GM23338 (cell line): ENCODE measurements at regions not wholly inside any gene's neighbourhood (a gene's known extent, or its start where the extent isn't known, plus 50 kb on each side); places are given as distances from the start of the nearest gene placed in this dataset.
A peak's percentile ranks its signal among the peaks of the same experiment; 100 is the strongest.

Experiments
- ATAC-seq: fragments of 200-7000 bp; cut with Tn5 transposase; 3 replicates; pipeline ENCODE4 v1.9.1; 2020
- DNase-seq: peaks from one replicate; pipeline ENCODE4 v3.0.0-alpha.2; 2015; ENCODE audit warnings: low spot score
- H2AFZ ChIP-seq: fragments of 200-600 bp; sonication (generic); 2 replicates; pipeline ENCODE4 v1.8.0; 2016; ENCODE audit warnings: antibody characterized with exemption, mild to moderate bottlenecking, moderate library complexity
- H3F3A ChIP-seq: fragments of 200-600 bp; sonication (generic); replicated peaks from 2 replicates; pipeline ENCODE4 v1.8.0; 2017; ENCODE audit warnings: antibody characterized with exemption, mixed run types, low read depth
- H3K27ac ChIP-seq: fragments of 200-600 bp; sonication (generic); 2 replicates; pipeline ENCODE4 v1.6.1; 2016; ENCODE audit warnings: low read depth
- H3K27me3 ChIP-seq: fragments of 200-600 bp; sonication (generic); 2 replicates; pipeline ENCODE4 v1.8.0; 2016; ENCODE audit warnings: mild to moderate bottlenecking, mixed run types, moderate library complexity; ENCODE audit not compliant: insufficient read depth
- H3K36me3 ChIP-seq: fragments of 200-600 bp; sonication (generic); 2 replicates; pipeline ENCODE4 v1.8.0; 2016; ENCODE audit warnings: mild to moderate bottlenecking; ENCODE audit not compliant: insufficient read depth
- H3K4me1 ChIP-seq: fragments of 200-600 bp; sonication (generic); 2 replicates; pipeline ENCODE4 v1.8.0; 2016; ENCODE audit warnings: mild to moderate bottlenecking, moderate library complexity; ENCODE audit not compliant: insufficient read depth
- H3K4me2 ChIP-seq: fragments of 200-600 bp; sonication (generic); 2 replicates; pipeline ENCODE4 v1.7.1; 2017; ENCODE audit warnings: mixed run types
- H3K4me3 ChIP-seq: fragments of 200-600 bp; sonication (generic); 2 replicates; pipeline ENCODE4 v1.6.1; 2016; ENCODE audit warnings: mixed run types
- H3K79me2 ChIP-seq: fragments of 200-600 bp; sonication (generic); replicated peaks from 2 replicates; pipeline ENCODE4 v1.8.0; 2017; ENCODE audit warnings: mild to moderate bottlenecking; ENCODE audit not compliant: insufficient read depth
- H3K9me2 ChIP-seq: fragments of 200-600 bp; sonication (generic); 2 replicates; pipeline ENCODE4 v1.8.0; 2017; ENCODE audit not compliant: insufficient read depth
- H4K20me1 ChIP-seq: fragments of 200-600 bp; sonication (generic); replicated peaks from 2 replicates; pipeline ENCODE4 v1.8.0; 2017; ENCODE audit warnings: mild to moderate bottlenecking; ENCODE audit not compliant: insufficient read depth
- H3K27ac Mint-ChIP-seq: 2 replicates; pipeline ENCODE4 v1.8.0; 2020; ENCODE audit warnings: inconsistent platforms, mild to moderate bottlenecking, moderate library complexity, mixed read lengths
- H3K27me3 Mint-ChIP-seq: 3 replicates; pipeline ENCODE4 v1.8.0; 2022; ENCODE audit warnings: low read depth, mild to moderate bottlenecking, moderate library complexity, mixed read lengths, inconsistent platforms; ENCODE audit not compliant: insufficient read depth, poor library complexity
- H3K36me3 Mint-ChIP-seq: 3 replicates; pipeline ENCODE4 v1.8.0; 2021; ENCODE audit warnings: low read depth, mild to moderate bottlenecking, inconsistent platforms, moderate library complexity, mixed read lengths
- H3K4me1 Mint-ChIP-seq: 3 replicates; pipeline ENCODE4 v1.8.0; 2020; ENCODE audit warnings: mild to moderate bottlenecking, inconsistent platforms, mixed read lengths
- H3K4me3 Mint-ChIP-seq: 3 replicates; pipeline ENCODE4 v1.8.0; 2021; ENCODE audit warnings: moderate library complexity, mild to moderate bottlenecking, inconsistent platforms, mixed read lengths
- H3K9me3 Mint-ChIP-seq: 3 replicates; pipeline ENCODE4 v1.8.0; 2020; ENCODE audit warnings: moderate library complexity, mild to moderate bottlenecking, inconsistent platforms, mixed read lengths
- CREB1 ChIP-seq: fragments of 250-450 bp; sonication (Bioruptor Pico); IDR thresholded peaks from 2 replicates; pipeline ENCODE4 v1.5.0; 2020; ENCODE audit warnings: low read depth, mild to moderate bottlenecking, moderate library complexity
- ETS1 ChIP-seq: IDR thresholded peaks from 2 replicates; pipeline ENCODE4 v1.6.1; 2016; ENCODE audit warnings: antibody characterized with exemption
- EZH2 ChIP-seq: fragments of 200-600 bp; sonication (generic); IDR thresholded peaks from one replicate; pipeline ENCODE4 v1.8.0; 2017; ENCODE audit warnings: antibody characterized with exemption, mild to moderate bottlenecking, low read depth; ENCODE audit not compliant: unreplicated experiment
- EZH2phosphoT487 ChIP-seq: fragments of 200-600 bp; sonication (generic); IDR thresholded peaks from one replicate; pipeline ENCODE4 v1.8.1; 2018; ENCODE audit warnings: antibody characterized with exemption; ENCODE audit not compliant: unreplicated experiment
- JUNB ChIP-seq: IDR thresholded peaks from one replicate; pipeline ENCODE4 v1.6.1; 2016; ENCODE audit warnings: antibody characterized with exemption; ENCODE audit not compliant: unreplicated experiment
- NANOG ChIP-seq: IDR thresholded peaks from 2 replicates; pipeline ENCODE4 v1.6.1; 2016; ENCODE audit warnings: antibody characterized with exemption, borderline replicate concordance
- POLR2AphosphoS5 ChIP-seq: IDR thresholded peaks from 2 replicates; pipeline ENCODE4 v1.6.1; 2016; ENCODE audit warnings: antibody characterized with exemption, low read depth
- STAT1 ChIP-seq: IDR thresholded peaks from one replicate; pipeline ENCODE4 v1.6.1; 2016; ENCODE audit warnings: antibody characterized with exemption; ENCODE audit not compliant: unreplicated experiment
- ZNF114 ChIP-seq: fragments of 250-450 bp; sonication (Bioruptor Pico); IDR thresholded peaks from 2 replicates; pipeline ENCODE4 v1.5.0; 2020; ENCODE audit warnings: mild to moderate bottlenecking, moderate library complexity
- ZNF331 ChIP-seq: fragments of 250-450 bp; sonication (Bioruptor Pico); IDR thresholded peaks from 2 replicates; pipeline ENCODE4 v1.5.0; 2020; ENCODE audit warnings: low read depth, mild to moderate bottlenecking, moderate library complexity
- TF ChIP-seq, protein P1 (sequence below), 2 experiments: fragments of 200-600 bp in 1 of 2; sonication (generic) in 1 of 2; conservative IDR thresholded peaks; 2 replicates each; pipeline versions ENCODE4 v1.5.1 to v1.6.1; 2016 to 2017; ENCODE audit warnings: antibody characterized with exemption in 2 of 2, low read depth in 2 of 2, mild to moderate bottlenecking in 2 of 2, moderate library complexity in 1 of 2
- TF ChIP-seq, protein P2 (sequence below): IDR thresholded peaks from one replicate; pipeline ENCODE4 v1.6.1; 2018; ENCODE audit warnings: antibody characterized with exemption; ENCODE audit not compliant: unreplicated experiment
- TF ChIP-seq, protein P3 (sequence below): fragments of 250-450 bp; sonication (Bioruptor Pico); IDR thresholded peaks from 2 replicates; pipeline ENCODE4 v1.5.0; 2020; ENCODE audit warnings: mild to moderate bottlenecking, moderate library complexity

GRCh38 chr12:90290980-90291975 is 582.6 kb upstream of the ATP2B1 start:
- Histone ChIP-seq H3K27me3 (no peaks in the 10 kb centered on the region), H3K4me2 (no peak overlapping the region), H3F3A (no peaks in the 10 kb centered on the region), H3K4me1 (peaks cover 10% of the 10 kb centered on the region; the same call in 1 of the 2 replicates), H2AFZ (no peak overlapping the region), H3K27ac (no peak overlapping the region), H3K4me3 (no peak overlapping the region), H4K20me1 (no peaks in the 10 kb centered on the region), H3K36me3 (no peaks in the 10 kb centered on the region), H3K79me2 (no peaks in the 10 kb centered on the region), H3K9me2 (no peaks in the 10 kb centered on the region)
- peaks cover 4% of the 10 kb centered on the region for H3K27me3 Mint-ChIP-seq
- ATAC-seq (peak; percentile 86), DNase-seq (peak; percentile 72)
- H3K27ac Mint-ChIP-seq, result peak overlapping the region; percentile 41; the same call in 1 of the 2 replicates
- H3K9me3 Mint-ChIP-seq, result peaks cover 26% of the 10 kb centered on the region
- TF ChIP-seq EZH2phosphoT487, result no peak
- TF ChIP-seq, protein P1, sequence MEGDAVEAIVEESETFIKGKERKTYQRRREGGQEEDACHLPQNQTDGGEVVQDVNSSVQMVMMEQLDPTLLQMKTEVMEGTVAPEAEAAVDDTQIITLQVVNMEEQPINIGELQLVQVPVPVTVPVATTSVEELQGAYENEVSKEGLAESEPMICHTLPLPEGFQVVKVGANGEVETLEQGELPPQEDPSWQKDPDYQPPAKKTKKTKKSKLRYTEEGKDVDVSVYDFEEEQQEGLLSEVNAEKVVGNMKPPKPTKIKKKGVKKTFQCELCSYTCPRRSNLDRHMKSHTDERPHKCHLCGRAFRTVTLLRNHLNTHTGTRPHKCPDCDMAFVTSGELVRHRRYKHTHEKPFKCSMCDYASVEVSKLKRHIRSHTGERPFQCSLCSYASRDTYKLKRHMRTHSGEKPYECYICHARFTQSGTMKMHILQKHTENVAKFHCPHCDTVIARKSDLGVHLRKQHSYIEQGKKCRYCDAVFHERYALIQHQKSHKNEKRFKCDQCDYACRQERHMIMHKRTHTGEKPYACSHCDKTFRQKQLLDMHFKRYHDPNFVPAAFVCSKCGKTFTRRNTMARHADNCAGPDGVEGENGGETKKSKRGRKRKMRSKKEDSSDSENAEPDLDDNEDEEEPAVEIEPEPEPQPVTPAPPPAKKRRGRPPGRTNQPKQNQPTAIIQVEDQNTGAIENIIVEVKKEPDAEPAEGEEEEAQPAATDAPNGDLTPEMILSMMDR (conservative IDR thresholded peaks at IDR 0.05; ENCODE audit: low read depth in 2 of 2), result no peak
- TF ChIP-seq POLR2AphosphoS5, result no peak
- no peak for TF ChIP-seq ETS1
- TF ChIP-seq NANOG, result no peak
- TF ChIP-seq ZNF114 (CRISPR knock-in tag), result no peak
- no peak for TF ChIP-seq ZNF331 (CRISPR knock-in tag)
- TF ChIP-seq STAT1, result no peak
- TF ChIP-seq, protein P2, sequence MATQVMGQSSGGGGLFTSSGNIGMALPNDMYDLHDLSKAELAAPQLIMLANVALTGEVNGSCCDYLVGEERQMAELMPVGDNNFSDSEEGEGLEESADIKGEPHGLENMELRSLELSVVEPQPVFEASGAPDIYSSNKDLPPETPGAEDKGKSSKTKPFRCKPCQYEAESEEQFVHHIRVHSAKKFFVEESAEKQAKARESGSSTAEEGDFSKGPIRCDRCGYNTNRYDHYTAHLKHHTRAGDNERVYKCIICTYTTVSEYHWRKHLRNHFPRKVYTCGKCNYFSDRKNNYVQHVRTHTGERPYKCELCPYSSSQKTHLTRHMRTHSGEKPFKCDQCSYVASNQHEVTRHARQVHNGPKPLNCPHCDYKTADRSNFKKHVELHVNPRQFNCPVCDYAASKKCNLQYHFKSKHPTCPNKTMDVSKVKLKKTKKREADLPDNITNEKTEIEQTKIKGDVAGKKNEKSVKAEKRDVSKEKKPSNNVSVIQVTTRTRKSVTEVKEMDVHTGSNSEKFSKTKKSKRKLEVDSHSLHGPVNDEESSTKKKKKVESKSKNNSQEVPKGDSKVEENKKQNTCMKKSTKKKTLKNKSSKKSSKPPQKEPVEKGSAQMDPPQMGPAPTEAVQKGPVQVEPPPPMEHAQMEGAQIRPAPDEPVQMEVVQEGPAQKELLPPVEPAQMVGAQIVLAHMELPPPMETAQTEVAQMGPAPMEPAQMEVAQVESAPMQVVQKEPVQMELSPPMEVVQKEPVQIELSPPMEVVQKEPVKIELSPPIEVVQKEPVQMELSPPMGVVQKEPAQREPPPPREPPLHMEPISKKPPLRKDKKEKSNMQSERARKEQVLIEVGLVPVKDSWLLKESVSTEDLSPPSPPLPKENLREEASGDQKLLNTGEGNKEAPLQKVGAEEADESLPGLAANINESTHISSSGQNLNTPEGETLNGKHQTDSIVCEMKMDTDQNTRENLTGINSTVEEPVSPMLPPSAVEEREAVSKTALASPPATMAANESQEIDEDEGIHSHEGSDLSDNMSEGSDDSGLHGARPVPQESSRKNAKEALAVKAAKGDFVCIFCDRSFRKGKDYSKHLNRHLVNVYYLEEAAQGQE, result no peak
- TF ChIP-seq, protein P3, sequence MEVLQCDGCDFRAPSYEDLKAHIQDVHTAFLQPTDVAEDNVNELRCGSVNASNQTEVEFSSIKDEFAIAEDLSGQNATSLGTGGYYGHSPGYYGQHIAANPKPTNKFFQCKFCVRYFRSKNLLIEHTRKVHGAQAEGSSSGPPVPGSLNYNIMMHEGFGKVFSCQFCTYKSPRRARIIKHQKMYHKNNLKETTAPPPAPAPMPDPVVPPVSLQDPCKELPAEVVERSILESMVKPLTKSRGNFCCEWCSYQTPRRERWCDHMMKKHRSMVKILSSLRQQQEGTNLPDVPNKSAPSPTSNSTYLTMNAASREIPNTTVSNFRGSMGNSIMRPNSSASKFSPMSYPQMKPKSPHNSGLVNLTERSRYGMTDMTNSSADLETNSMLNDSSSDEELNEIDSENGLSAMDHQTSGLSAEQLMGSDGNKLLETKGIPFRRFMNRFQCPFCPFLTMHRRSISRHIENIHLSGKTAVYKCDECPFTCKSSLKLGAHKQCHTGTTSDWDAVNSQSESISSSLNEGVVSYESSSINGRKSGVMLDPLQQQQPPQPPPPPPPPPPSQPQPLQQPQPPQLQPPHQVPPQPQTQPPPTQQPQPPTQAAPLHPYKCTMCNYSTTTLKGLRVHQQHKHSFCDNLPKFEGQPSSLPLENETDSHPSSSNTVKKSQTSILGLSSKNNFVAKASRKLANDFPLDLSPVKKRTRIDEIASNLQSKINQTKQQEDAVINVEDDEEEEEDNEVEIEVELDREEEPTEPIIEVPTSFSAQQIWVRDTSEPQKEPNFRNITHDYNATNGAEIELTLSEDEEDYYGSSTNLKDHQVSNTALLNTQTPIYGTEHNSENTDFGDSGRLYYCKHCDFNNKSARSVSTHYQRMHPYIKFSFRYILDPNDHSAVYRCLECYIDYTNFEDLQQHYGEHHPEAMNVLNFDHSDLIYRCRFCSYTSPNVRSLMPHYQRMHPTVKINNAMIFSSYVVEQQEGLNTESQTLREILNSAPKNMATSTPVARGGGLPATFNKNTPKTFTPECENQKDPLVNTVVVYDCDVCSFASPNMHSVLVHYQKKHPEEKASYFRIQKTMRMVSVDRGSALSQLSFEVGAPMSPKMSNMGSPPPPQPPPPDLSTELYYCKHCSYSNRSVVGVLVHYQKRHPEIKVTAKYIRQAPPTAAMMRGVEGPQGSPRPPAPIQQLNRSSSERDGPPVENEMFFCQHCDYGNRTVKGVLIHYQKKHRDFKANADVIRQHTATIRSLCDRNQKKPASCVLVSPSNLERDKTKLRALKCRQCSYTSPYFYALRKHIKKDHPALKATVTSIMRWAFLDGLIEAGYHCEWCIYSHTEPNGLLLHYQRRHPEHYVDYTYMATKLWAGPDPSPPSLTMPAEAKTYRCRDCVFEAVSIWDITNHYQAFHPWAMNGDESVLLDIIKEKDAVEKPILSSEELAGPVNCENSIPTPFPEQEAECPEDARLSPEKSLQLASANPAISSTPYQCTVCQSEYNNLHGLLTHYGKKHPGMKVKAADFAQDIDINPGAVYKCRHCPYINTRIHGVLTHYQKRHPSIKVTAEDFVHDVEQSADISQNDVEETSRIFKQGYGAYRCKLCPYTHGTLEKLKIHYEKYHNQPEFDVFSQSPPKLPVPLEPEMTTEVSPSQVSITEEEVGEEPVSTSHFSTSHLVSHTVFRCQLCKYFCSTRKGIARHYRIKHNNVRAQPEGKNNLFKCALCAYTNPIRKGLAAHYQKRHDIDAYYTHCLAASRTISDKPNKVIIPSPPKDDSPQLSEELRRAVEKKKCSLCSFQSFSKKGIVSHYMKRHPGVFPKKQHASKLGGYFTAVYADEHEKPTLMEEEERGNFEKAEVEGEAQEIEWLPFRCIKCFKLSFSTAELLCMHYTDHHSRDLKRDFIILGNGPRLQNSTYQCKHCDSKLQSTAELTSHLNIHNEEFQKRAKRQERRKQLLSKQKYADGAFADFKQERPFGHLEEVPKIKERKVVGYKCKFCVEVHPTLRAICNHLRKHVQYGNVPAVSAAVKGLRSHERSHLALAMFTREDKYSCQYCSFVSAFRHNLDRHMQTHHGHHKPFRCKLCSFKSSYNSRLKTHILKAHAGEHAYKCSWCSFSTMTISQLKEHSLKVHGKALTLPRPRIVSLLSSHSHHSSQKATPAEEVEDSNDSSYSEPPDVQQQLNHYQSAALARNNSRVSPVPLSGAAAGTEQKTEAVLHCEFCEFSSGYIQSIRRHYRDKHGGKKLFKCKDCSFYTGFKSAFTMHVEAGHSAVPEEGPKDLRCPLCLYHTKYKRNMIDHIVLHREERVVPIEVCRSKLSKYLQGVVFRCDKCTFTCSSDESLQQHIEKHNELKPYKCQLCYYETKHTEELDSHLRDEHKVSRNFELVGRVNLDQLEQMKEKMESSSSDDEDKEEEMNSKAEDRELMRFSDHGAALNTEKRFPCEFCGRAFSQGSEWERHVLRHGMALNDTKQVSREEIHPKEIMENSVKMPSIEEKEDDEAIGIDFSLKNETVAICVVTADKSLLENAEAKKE, result no peak
- no peak for TF ChIP-seq CREB1 (CRISPR knock-in tag)
- no peak for TF ChIP-seq JUNB
- TF ChIP-seq EZH2, result no peak
- H3K4me3 Mint-ChIP-seq, result no peak overlapping the region
- peaks cover 15% of the 10 kb centered on the region for H3K4me1 Mint-ChIP-seq
- peaks cover 18% of the 10 kb centered on the region for H3K36me3 Mint-ChIP-seq
